C4-2B (cell line): ENCODE measurements at regions not wholly inside any gene's neighbourhood (a gene's known extent, or its start where the extent isn't known, plus 50 kb on each side); places are given as distances from the start of the nearest gene placed in this dataset.

Experiments used
- ZFX ChIP-seq: fragments of 450-650 bp; IDR thresholded peaks from 2 replicates; pipeline ENCODE4 v1.6.1; 2017
- TF ChIP-seq, protein P1 (sequence below): fragments of 450-650 bp; conservative IDR thresholded peaks from 2 replicates; pipeline ENCODE4 v1.5.1; 2017; ENCODE audit warnings: mild to moderate bottlenecking

DNA sequence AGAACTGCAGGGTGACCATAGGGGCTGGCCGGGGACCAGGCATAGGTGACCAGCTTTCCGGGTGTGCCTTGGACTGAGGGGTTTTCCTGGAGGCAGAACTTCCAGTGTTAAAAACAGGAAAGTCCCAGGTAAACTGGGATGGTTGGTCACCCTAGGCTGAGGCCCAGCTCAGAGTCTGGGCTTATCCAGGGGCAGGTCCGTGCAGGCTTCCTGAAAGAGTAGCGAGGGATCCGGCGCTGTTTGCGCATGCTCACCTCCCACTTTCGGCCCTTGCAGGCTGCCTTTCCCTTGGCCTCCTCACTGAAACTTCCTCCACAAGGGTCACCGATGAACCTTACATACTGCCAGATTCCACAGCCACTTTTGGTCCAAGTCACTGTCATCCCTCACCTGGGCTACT is 119.8 kb upstream of the PLET1 start:
- TF ChIP-seq, protein P1, sequence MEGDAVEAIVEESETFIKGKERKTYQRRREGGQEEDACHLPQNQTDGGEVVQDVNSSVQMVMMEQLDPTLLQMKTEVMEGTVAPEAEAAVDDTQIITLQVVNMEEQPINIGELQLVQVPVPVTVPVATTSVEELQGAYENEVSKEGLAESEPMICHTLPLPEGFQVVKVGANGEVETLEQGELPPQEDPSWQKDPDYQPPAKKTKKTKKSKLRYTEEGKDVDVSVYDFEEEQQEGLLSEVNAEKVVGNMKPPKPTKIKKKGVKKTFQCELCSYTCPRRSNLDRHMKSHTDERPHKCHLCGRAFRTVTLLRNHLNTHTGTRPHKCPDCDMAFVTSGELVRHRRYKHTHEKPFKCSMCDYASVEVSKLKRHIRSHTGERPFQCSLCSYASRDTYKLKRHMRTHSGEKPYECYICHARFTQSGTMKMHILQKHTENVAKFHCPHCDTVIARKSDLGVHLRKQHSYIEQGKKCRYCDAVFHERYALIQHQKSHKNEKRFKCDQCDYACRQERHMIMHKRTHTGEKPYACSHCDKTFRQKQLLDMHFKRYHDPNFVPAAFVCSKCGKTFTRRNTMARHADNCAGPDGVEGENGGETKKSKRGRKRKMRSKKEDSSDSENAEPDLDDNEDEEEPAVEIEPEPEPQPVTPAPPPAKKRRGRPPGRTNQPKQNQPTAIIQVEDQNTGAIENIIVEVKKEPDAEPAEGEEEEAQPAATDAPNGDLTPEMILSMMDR, result no peak
- TF ChIP-seq ZFX, result no peak
